GM21723 (cell line): ENCODE measurements at regions not wholly inside any gene's neighbourhood (a gene's known extent, or its start where the extent isn't known, plus 50 kb on each side); places are given as distances from the start of the nearest gene placed in this dataset.
"Not testable (repeated sequence)": the region's sequence is repeated elsewhere in the genome, so short reads cannot be mapped to it uniquely, and the experiment has no call there.

Source experiments
- ATAC-seq: cut with Tn5 transposase; IDR thresholded peaks from one replicate; pipeline ENCODE4 v1.9.1; 2021; ENCODE audit warnings: mild to moderate bottlenecking, moderate library complexity; ENCODE audit not compliant: unreplicated experiment

- ATAC-seq: not testable (repeated sequence)
These were observed 198.0 kb downstream of the MEIS1 start for GRCh38 chr2:66632882-66633281.

GRCh38 chr2:66633631-66634030 lies 198.7 kb downstream of the MEIS1 start:
- no peak for ATAC-seq

- ATAC-seq: no peak
These were observed 199.9 kb downstream of the MEIS1 start for GRCh38 chr2:66634784-66635183.

GRCh38 chr2:66641685-66642084 lies 206.8 kb downstream of the MEIS1 start:
- ATAC-seq: no peak

- not testable (repeated sequence) for ATAC-seq
These were observed 213.2 kb downstream of the MEIS1 start for GRCh38 chr2:66648081-66648480.

GRCh38 chr2:66649006-66649405 lies 214.1 kb downstream of the MEIS1 start:
- no peak for ATAC-seq

GRCh38 chr2:66651295-66651694 lies 216.4 kb downstream of the MEIS1 start:
- ATAC-seq: no peak

GRCh38 chr2:66660804-66661203 lies 225.9 kb downstream of the MEIS1 start:
- no peak for ATAC-seq

- ATAC-seq: no peak
These were observed 226.6 kb downstream of the MEIS1 start for GRCh38 chr2:66661253-66662173.

GRCh38 chr2:66665124-66665984 lies 230.4 kb downstream of the MEIS1 start:
- no peak for ATAC-seq

GRCh38 chr2:66667301-66667700 lies 232.4 kb downstream of the MEIS1 start:
- no peak for ATAC-seq

GRCh38 chr2:66673286-66673685 lies 238.4 kb downstream of the MEIS1 start:
- no peak for ATAC-seq

- ATAC-seq: no peak
These were observed 239.2 kb downstream of the MEIS1 start for GRCh38 chr2:66674087-66674486.

GRCh38 chr2:66675591-66675990 lies 240.7 kb downstream of the MEIS1 start:
- ATAC-seq: no peak

- no peak for ATAC-seq
These were observed 244.5 kb downstream of the MEIS1 start for GRCh38 chr2:66679442-66679841.

GRCh38 chr2:66682476-66682875 lies 247.6 kb downstream of the MEIS1 start:
- no peak for ATAC-seq

- no peak for ATAC-seq
These were observed 248.1 kb downstream of the MEIS1 start for GRCh38 chr2:66683064-66683463.

GRCh38 chr2:66683599-66683998 lies 248.7 kb downstream of the MEIS1 start:
- no peak for ATAC-seq

- ATAC-seq: no peak
These were observed 249.4 kb downstream of the MEIS1 start for GRCh38 chr2:66684289-66684688.

GRCh38 chr2:66686755-66687154 lies 251.8 kb downstream of the MEIS1 start:
- ATAC-seq: no peak

GRCh38 chr2:66688951-66689350 lies 254.0 kb downstream of the MEIS1 start:
- no peak for ATAC-seq
